Mesenchymal stem cell (in vitro differentiated cells and primary cell): ENCODE measurements at regions not wholly inside any gene's neighbourhood (a gene's known extent, or its start where the extent isn't known, plus 50 kb on each side); places are given as distances from the start of the nearest gene placed in this dataset.

Experiments used
- DNase-seq: peaks from one replicate; pipeline ENCODE4 v3.0.0-alpha.2; 2013
- H2AFZ ChIP-seq: one replicate; pipeline ENCODE4 v1.6.1; 2013; ENCODE audit warnings: low read depth, mild to moderate bottlenecking, control low read depth, inconsistent platforms, low read length, moderate library complexity
- H2AK5ac ChIP-seq: 2 replicates; pipeline ENCODE4 v1.6.1; 2013; ENCODE audit warnings: low read length, moderate library complexity, mild to moderate bottlenecking, inconsistent platforms; ENCODE audit not compliant: severe bottlenecking
- H2BK120ac ChIP-seq: one replicate; pipeline ENCODE4 v1.6.1; 2013; ENCODE audit warnings: low read depth, mild to moderate bottlenecking, inconsistent platforms, low read length, moderate library complexity
- H2BK12ac ChIP-seq, 2 experiments: one replicate each; pipeline ENCODE4 v1.6.1; 2013; ENCODE audit warnings: inconsistent platforms in 2 of 2, low read length in 2 of 2, mild to moderate bottlenecking in 2 of 2, moderate library complexity in 2 of 2, control low read depth in 1 of 2
- H2BK15ac ChIP-seq: one replicate; pipeline ENCODE4 v1.6.1; 2013; ENCODE audit warnings: mild to moderate bottlenecking, low read depth, inconsistent platforms; ENCODE audit not compliant: poor library complexity, severe bottlenecking
- H2BK5ac ChIP-seq: 2 replicates; pipeline ENCODE4 v1.6.1; 2013; ENCODE audit warnings: low read depth, mild to moderate bottlenecking, low read length, control low read depth, inconsistent platforms; ENCODE audit not compliant: poor library complexity, severe bottlenecking
- H3K14ac ChIP-seq, 2 experiments: one replicate each; pipeline ENCODE4 v1.6.1; 2013; ENCODE audit warnings: inconsistent platforms in 2 of 2, low read length in 2 of 2, control low read depth in 1 of 2, mild to moderate bottlenecking in 1 of 2, moderate library complexity in 1 of 2
- H3K18ac ChIP-seq, 2 experiments: one replicate each; pipeline ENCODE4 v1.6.1; 2013; ENCODE audit warnings: inconsistent platforms in 2 of 2, low read length in 2 of 2, control low read depth in 1 of 2, low read depth in 1 of 2, mild to moderate bottlenecking in 1 of 2
- H3K23ac ChIP-seq, 2 experiments: one replicate each; pipeline ENCODE4 v1.6.1; 2013; ENCODE audit warnings: inconsistent platforms in 2 of 2, low read length in 2 of 2, mild to moderate bottlenecking in 2 of 2, moderate library complexity in 2 of 2, control low read depth in 1 of 2
- H3K27ac ChIP-seq: 2 replicates; pipeline ENCODE4 v1.5.1; 2013; ENCODE audit warnings: mild to moderate bottlenecking, moderate library complexity, low read length, control low read depth, inconsistent platforms; ENCODE audit not compliant: poor library complexity, severe bottlenecking
- H3K27me3 ChIP-seq, 2 experiments: 2 replicates each; pipeline versions ENCODE4 v1.6.1 to v1.7.0; 2013; ENCODE audit warnings: low read length in 2 of 2, mild to moderate bottlenecking in 2 of 2, moderate library complexity in 2 of 2, control low read depth in 1 of 2, inconsistent platforms in 1 of 2; ENCODE audit not compliant: control insufficient read depth in 1 of 2, insufficient read depth in 1 of 2
- H3K36me3 ChIP-seq, 2 experiments: 2 replicates each; pipeline versions ENCODE4 v1.6.1 to v1.7.0; 2013; ENCODE audit warnings: low read length in 2 of 2, control low read depth in 1 of 2, inconsistent platforms in 1 of 2, low read depth in 1 of 2, mild to moderate bottlenecking in 1 of 2; ENCODE audit not compliant: insufficient read depth in 2 of 2, control insufficient read depth in 1 of 2
- H3K4ac ChIP-seq, 2 experiments: one replicate each; pipeline ENCODE4 v1.6.1; 2013; ENCODE audit warnings: inconsistent platforms in 2 of 2, low read length in 2 of 2, mild to moderate bottlenecking in 2 of 2, moderate library complexity in 2 of 2, control low read depth in 1 of 2, low read depth in 1 of 2
- H3K4me1 ChIP-seq: 2 replicates; pipeline ENCODE4 v1.6.1; 2013; ENCODE audit warnings: low read depth, low read length, control low read depth; ENCODE audit not compliant: control insufficient read depth, insufficient read depth
- H3K4me2 ChIP-seq: 2 replicates; pipeline ENCODE4 v1.6.1; 2013; ENCODE audit warnings: low read length, mild to moderate bottlenecking, inconsistent platforms; ENCODE audit not compliant: poor library complexity, severe bottlenecking
- H3K4me3 ChIP-seq, 2 experiments: 2 replicates each; pipeline versions ENCODE4 v1.5.1 to v1.7.0; 2013; ENCODE audit warnings: low read length in 2 of 2, mild to moderate bottlenecking in 2 of 2, control low read depth in 1 of 2, low read depth in 1 of 2; ENCODE audit not compliant: insufficient read depth in 1 of 2
- H3K79me1 ChIP-seq: replicated peaks from 2 replicates; pipeline ENCODE4 v1.6.1; 2013; ENCODE audit warnings: mild to moderate bottlenecking, control low read depth, low read length, inconsistent platforms; ENCODE audit not compliant: poor library complexity, severe bottlenecking
- H3K9ac ChIP-seq: 2 replicates; pipeline ENCODE4 v1.7.0; 2013; ENCODE audit warnings: mild to moderate bottlenecking, low read length, moderate library complexity
- H3K9me3 ChIP-seq: 2 replicates; pipeline ENCODE4 v1.7.0; 2013; ENCODE audit warnings: mild to moderate bottlenecking, low read length; ENCODE audit not compliant: control insufficient read depth
- H4K8ac ChIP-seq: one replicate; pipeline ENCODE4 v1.6.1; 2013; ENCODE audit warnings: inconsistent platforms, mild to moderate bottlenecking, low read length, moderate library complexity
- H4K91ac ChIP-seq: one replicate; pipeline ENCODE4 v1.6.1; 2013; ENCODE audit warnings: mild to moderate bottlenecking, low read length, inconsistent platforms
- WGBS: methylation state at CpG from one replicate; pipeline ENCODE4 v1.1.7; 2013; ENCODE audit warnings: mixed read lengths; 5-methylcytosine and 5-hydroxymethylcytosine counted together

GRCh38 chr3:44136421-44136820 is 105.3 kb upstream of the TOPAZ1 start:
- Histone ChIP-seq H3K9ac (no peak overlapping the region), H3K4me1 (no peaks in the 10 kb centered on the region), H2BK5ac (no peak overlapping the region), H2AK5ac (no peak overlapping the region), H4K91ac (no peak overlapping the region), H3K27ac (no peak overlapping the region), H3K18ac (no peak overlapping the region), H3K23ac (no peak overlapping the region), H3K4me2 (no peak overlapping the region), H3K4ac (no peak overlapping the region), H2AFZ (no peak overlapping the region), H3K9me3 (no peaks in the 10 kb centered on the region), H2BK15ac (no peak overlapping the region), H3K79me1 (no peaks in the 10 kb centered on the region), H4K8ac (no peak overlapping the region), H3K27me3 (peaks cover 40 to 41% of the 10 kb centered on the region in 2 experiments), H3K4me3 (no peak overlapping the region), H2BK12ac (no peak overlapping the region), H3K14ac (no peak overlapping the region), H3K36me3 (no peaks in the 10 kb centered on the region), H2BK120ac (no peak overlapping the region)
- WGBS = 48% methylated on average over 5 of the region's 5 CpGs
- DNase-seq = peak; percentile 1

DNA sequence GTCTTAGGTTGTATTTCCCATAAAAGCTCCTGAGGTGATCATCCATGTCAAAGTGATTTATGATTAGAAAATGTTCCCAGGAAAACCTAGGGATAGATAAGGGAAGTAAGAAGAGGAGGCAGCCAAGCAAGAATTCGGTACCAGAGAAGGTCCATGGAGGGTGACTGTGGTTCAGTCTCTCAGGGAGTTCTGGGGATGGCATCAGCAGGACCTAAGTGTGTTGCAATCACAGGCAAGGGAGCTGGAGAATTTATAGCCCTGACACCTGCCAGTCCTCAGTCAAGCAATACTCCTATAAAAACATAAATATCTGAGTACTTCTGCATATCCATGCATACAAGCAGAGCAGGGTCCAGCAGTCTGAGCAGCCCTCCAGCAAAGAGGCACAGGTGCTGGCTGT is 95.6 kb upstream of the TOPAZ1 start:
- H3K4me1 ChIP-seq = no peaks in the 10 kb centered on the region
- no peak overlapping the region for H3K4me2 ChIP-seq
- H3K36me3 ChIP-seq = no peaks in the 10 kb centered on the region
- no peak overlapping the region for H2BK5ac ChIP-seq
- no peaks in the 10 kb centered on the region for H3K79me1 ChIP-seq
- H2AK5ac ChIP-seq = no peak overlapping the region
- H3K23ac ChIP-seq = no peak overlapping the region
- H3K14ac ChIP-seq = no peak overlapping the region
- 71% methylated on average over 1 of the region's 1 CpG for WGBS
- no peak overlapping the region for H3K27ac ChIP-seq
- peaks cover 28 to 43% of the 10 kb centered on the region in 2 experiments for H3K27me3 ChIP-seq
- no peak overlapping the region for H2BK120ac ChIP-seq
- no peak overlapping the region for H3K4ac ChIP-seq
- H2BK15ac ChIP-seq = no peak overlapping the region
- no peaks in the 10 kb centered on the region for H3K9me3 ChIP-seq
- H2AFZ ChIP-seq = no peak overlapping the region
- no peak for DNase-seq
- no peak overlapping the region for H4K8ac ChIP-seq
- no peak overlapping the region for H3K9ac ChIP-seq
- no peak overlapping the region for H3K18ac ChIP-seq
- H2BK12ac ChIP-seq = no peak overlapping the region
- H4K91ac ChIP-seq = no peak overlapping the region
- H3K4me3 ChIP-seq = no peak overlapping the region

GRCh38 chr3:44159696-44160300 is 81.9 kb upstream of the TOPAZ1 start:
- no peak overlapping the region for H2BK120ac ChIP-seq
- no peak overlapping the region for H3K23ac ChIP-seq
- H3K36me3 ChIP-seq = no peaks in the 10 kb centered on the region
- peaks cover 20 to 46% of the 10 kb centered on the region in 2 experiments for H3K27me3 ChIP-seq
- WGBS = 66% methylated on average over 2 of the region's 2 CpGs
- no peak overlapping the region for H3K4me2 ChIP-seq
- no peak overlapping the region for H3K14ac ChIP-seq
- no peak overlapping the region for H2BK5ac ChIP-seq
- H2AFZ ChIP-seq = no peak overlapping the region
- no peak overlapping the region for H4K8ac ChIP-seq
- no peak overlapping the region for H2BK15ac ChIP-seq
- H3K18ac ChIP-seq = no peak overlapping the region
- no peak overlapping the region for H4K91ac ChIP-seq
- no peaks in the 10 kb centered on the region for H3K9me3 ChIP-seq
- H3K4me3 ChIP-seq = no peak overlapping the region
- H2AK5ac ChIP-seq = no peak overlapping the region
- no peak overlapping the region for H2BK12ac ChIP-seq
- no peaks in the 10 kb centered on the region for H3K79me1 ChIP-seq
- H3K27ac ChIP-seq = no peak overlapping the region
- DNase-seq = no peak
- no peaks in the 10 kb centered on the region for H3K4me1 ChIP-seq
- H3K4ac ChIP-seq = no peak overlapping the region
- H3K9ac ChIP-seq = no peak overlapping the region

DNA sequence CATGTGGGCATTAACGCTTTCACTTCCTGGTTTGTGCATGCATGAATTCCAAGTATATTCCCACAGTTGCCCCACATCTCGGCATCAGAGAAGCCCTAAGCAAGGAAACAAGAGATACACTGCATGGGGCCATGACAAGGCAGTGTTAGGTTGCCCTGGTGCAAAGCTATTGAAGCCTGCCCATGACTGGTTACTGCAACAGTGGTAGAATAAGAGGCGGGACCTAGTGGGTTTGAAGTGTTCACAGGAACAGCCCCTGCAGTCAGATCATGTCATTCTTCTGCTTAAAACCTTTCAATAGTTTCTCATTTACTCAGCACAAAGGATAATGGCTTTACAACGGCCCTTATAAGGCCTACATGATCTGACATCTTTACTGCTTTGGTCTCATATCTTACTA is 80.9 kb upstream of the TOPAZ1 start:
- H3K79me1 ChIP-seq = no peaks in the 10 kb centered on the region
- no peak overlapping the region for H3K4ac ChIP-seq
- H2BK120ac ChIP-seq = no peak overlapping the region
- H2BK15ac ChIP-seq = no peak overlapping the region
- no peaks in the 10 kb centered on the region for H3K36me3 ChIP-seq
- no peak for DNase-seq
- no peak overlapping the region for H4K8ac ChIP-seq
- H3K18ac ChIP-seq = no peak overlapping the region
- WGBS = 70% methylated on average over 4 of the region's 4 CpGs
- H2AFZ ChIP-seq = no peak overlapping the region
- no peak overlapping the region for H4K91ac ChIP-seq
- H3K4me1 ChIP-seq = no peaks in the 10 kb centered on the region
- H2BK5ac ChIP-seq = no peak overlapping the region
- H3K4me3 ChIP-seq = no peak overlapping the region
- H2BK12ac ChIP-seq = no peak overlapping the region
- H3K27ac ChIP-seq = no peak overlapping the region
- H3K9ac ChIP-seq = no peak overlapping the region
- no peak overlapping the region for H3K23ac ChIP-seq
- peaks cover 19 to 53% of the 10 kb centered on the region in 2 experiments for H3K27me3 ChIP-seq
- no peak overlapping the region for H2AK5ac ChIP-seq
- H3K9me3 ChIP-seq = no peaks in the 10 kb centered on the region
- no peak overlapping the region for H3K4me2 ChIP-seq
- no peak overlapping the region for H3K14ac ChIP-seq
